ENCODE measurements at regions not wholly inside any gene's neighbourhood (a gene's known extent, or its start where the extent isn't known, plus 50 kb on each side); places are given as distances from the start of the nearest gene placed in this dataset.

GRCh38 chr11:41935241-41935640, 475.8 kb upstream of the LRRC4C start:
- Mint-ChIP-seq H3K27me3 (no peaks in the 10 kb centered on the region), H3K4me1 (ENCODE audit: low read depth in 2 of 2) (no peaks in the 10 kb centered on the region), H3K4me3 (no peak overlapping the region), H3K9me3 (peaks cover 21% of the 10 kb centered on the region), H3K27ac (no peak overlapping the region), H3K36me3 (peaks cover 11% of the 10 kb centered on the region)
- ATAC-seq (no peak), DNase-seq (ENCODE audit: low spot score) (no peak)

- Mint-ChIP-seq H3K27ac (no peak overlapping the region), H3K9me3 (peaks cover 21% of the 10 kb centered on the region), H3K4me3 (no peak overlapping the region), H3K4me1 (ENCODE audit: low read depth in 2 of 2) (no peaks in the 10 kb centered on the region), H3K36me3 (peaks cover 11% of the 10 kb centered on the region), H3K27me3 (no peaks in the 10 kb centered on the region)
- ATAC-seq (no peak), DNase-seq (ENCODE audit: low spot score) (no peak)
These were observed 476.3 kb upstream of the LRRC4C start for GRCh38 chr11:41935795-41936194.

- Mint-ChIP-seq H3K27ac (no peak overlapping the region), H3K27me3 (no peaks in the 10 kb centered on the region), H3K4me1 (ENCODE audit: low read depth in 2 of 2) (no peaks in the 10 kb centered on the region), H3K4me3 (no peak overlapping the region), H3K36me3 (peaks cover 6% of the 10 kb centered on the region), H3K9me3 (peaks cover 21% of the 10 kb centered on the region)
- ATAC-seq (no peak), DNase-seq (ENCODE audit: low spot score) (no peak)
These were observed 484.2 kb upstream of the LRRC4C start for GRCh38 chr11:41943656-41944055.

- no peak overlapping the region for H3K4me3 Mint-ChIP-seq
- DNase-seq (ENCODE audit: low spot score), result no peak
- H3K4me1 Mint-ChIP-seq (ENCODE audit: low read depth in 2 of 2), result no peaks in the 10 kb centered on the region
- peaks cover 19% of the 10 kb centered on the region for H3K9me3 Mint-ChIP-seq
- ATAC-seq, result no peak
- peaks cover 4% of the 10 kb centered on the region for H3K36me3 Mint-ChIP-seq
- H3K27ac Mint-ChIP-seq, result no peak overlapping the region
- no peaks in the 10 kb centered on the region for H3K27me3 Mint-ChIP-seq
These were observed 487.9 kb upstream of the LRRC4C start for GRCh38 chr11:41947392-41947791.

- DNase-seq (ENCODE audit: low spot score) (no peak), ATAC-seq (no peak)
- no peak overlapping the region for H3K4me3 Mint-ChIP-seq
- no peaks in the 10 kb centered on the region for H3K4me1 Mint-ChIP-seq (ENCODE audit: low read depth in 2 of 2)
- peaks cover 22% of the 10 kb centered on the region for H3K9me3 Mint-ChIP-seq
- H3K36me3 Mint-ChIP-seq, result peaks cover 14% of the 10 kb centered on the region
- H3K27me3 Mint-ChIP-seq, result no peaks in the 10 kb centered on the region
- H3K27ac Mint-ChIP-seq, result no peak overlapping the region
These were observed 491.2 kb upstream of the LRRC4C start for GRCh38 chr11:41950470-41951143.

- H3K27ac Mint-ChIP-seq, result no peak overlapping the region
- H3K4me1 Mint-ChIP-seq (ENCODE audit: low read depth in 2 of 2), result no peaks in the 10 kb centered on the region
- ATAC-seq (no peak), DNase-seq (ENCODE audit: low spot score) (no peak)
- H3K4me3 Mint-ChIP-seq, result no peak overlapping the region
- H3K36me3 Mint-ChIP-seq, result peaks cover 14% of the 10 kb centered on the region
- H3K9me3 Mint-ChIP-seq, result peaks cover 20% of the 10 kb centered on the region
- H3K27me3 Mint-ChIP-seq, result no peaks in the 10 kb centered on the region
These were observed 494.6 kb upstream of the LRRC4C start for GRCh38 chr11:41954034-41954433.

- DNase-seq (ENCODE audit: low spot score) (no peak), ATAC-seq (no peak)
- H3K4me3 Mint-ChIP-seq, result no peak overlapping the region
- peaks cover 10% of the 10 kb centered on the region for H3K36me3 Mint-ChIP-seq
- no peaks in the 10 kb centered on the region for H3K27me3 Mint-ChIP-seq
- H3K4me1 Mint-ChIP-seq (ENCODE audit: low read depth in 2 of 2), result no peaks in the 10 kb centered on the region
- H3K9me3 Mint-ChIP-seq, result peaks cover 13% of the 10 kb centered on the region
- H3K27ac Mint-ChIP-seq, result no peak overlapping the region
These were observed 495.6 kb upstream of the LRRC4C start for GRCh38 chr11:41955066-41955465.

- Mint-ChIP-seq H3K36me3 (peaks cover 13% of the 10 kb centered on the region), H3K27me3 (no peaks in the 10 kb centered on the region), H3K4me3 (no peak overlapping the region), H3K4me1 (ENCODE audit: low read depth in 2 of 2) (no peaks in the 10 kb centered on the region), H3K27ac (no peak overlapping the region), H3K9me3 (peaks cover 16% of the 10 kb centered on the region)
- no peak for ATAC-seq
- DNase-seq (ENCODE audit: low spot score), result no peak
These were observed 496.4 kb upstream of the LRRC4C start for GRCh38 chr11:41955635-41956400.

GRCh38 chr11:41963406-41963805, 504.0 kb upstream of the LRRC4C start:
- Mint-ChIP-seq H3K4me3 (no peak overlapping the region), H3K36me3 (peaks cover 9% of the 10 kb centered on the region), H3K27ac (no peak overlapping the region), H3K4me1 (ENCODE audit: low read depth in 2 of 2) (no peaks in the 10 kb centered on the region), H3K27me3 (no peaks in the 10 kb centered on the region), H3K9me3 (peaks cover 16% of the 10 kb centered on the region)
- ATAC-seq, result no peak
- no peak for DNase-seq (ENCODE audit: low spot score)

- Mint-ChIP-seq H3K4me3 (no peak overlapping the region), H3K9me3 (peaks cover 13% of the 10 kb centered on the region), H3K27ac (no peak overlapping the region), H3K36me3 (peaks cover 10% of the 10 kb centered on the region), H3K4me1 (ENCODE audit: low read depth in 2 of 2) (no peaks in the 10 kb centered on the region), H3K27me3 (no peaks in the 10 kb centered on the region)
- no peak for DNase-seq (ENCODE audit: low spot score)
- no peak for ATAC-seq
These were observed 511.2 kb upstream of the LRRC4C start for GRCh38 chr11:41970681-41971080.

GRCh38 chr11:41971592-41971991, 512.1 kb upstream of the LRRC4C start:
- no peak for DNase-seq (ENCODE audit: low spot score)
- no peak overlapping the region for H3K27ac Mint-ChIP-seq
- no peaks in the 10 kb centered on the region for H3K27me3 Mint-ChIP-seq
- peaks cover 10% of the 10 kb centered on the region for H3K36me3 Mint-ChIP-seq
- peaks cover 10% of the 10 kb centered on the region for H3K9me3 Mint-ChIP-seq
- no peaks in the 10 kb centered on the region for H3K4me1 Mint-ChIP-seq (ENCODE audit: low read depth in 2 of 2)
- ATAC-seq, result no peak
- H3K4me3 Mint-ChIP-seq, result no peak overlapping the region

GRCh38 chr11:41978945-41979344, 519.5 kb upstream of the LRRC4C start:
- DNase-seq (ENCODE audit: low spot score), result no peak
- peaks cover 19% of the 10 kb centered on the region for H3K9me3 Mint-ChIP-seq
- H3K36me3 Mint-ChIP-seq, result peaks cover 5% of the 10 kb centered on the region
- H3K27ac Mint-ChIP-seq, result no peak overlapping the region
- no peaks in the 10 kb centered on the region for H3K27me3 Mint-ChIP-seq
- ATAC-seq, result no peak
- no peak overlapping the region for H3K4me3 Mint-ChIP-seq
- no peaks in the 10 kb centered on the region for H3K4me1 Mint-ChIP-seq (ENCODE audit: low read depth in 2 of 2)

GRCh38 chr11:41980741-41981140, 521.3 kb upstream of the LRRC4C start:
- ATAC-seq (no peak), DNase-seq (ENCODE audit: low spot score) (no peak)
- H3K4me3 Mint-ChIP-seq, result no peak overlapping the region
- H3K27me3 Mint-ChIP-seq, result no peaks in the 10 kb centered on the region
- peaks cover 22% of the 10 kb centered on the region for H3K9me3 Mint-ChIP-seq
- no peak overlapping the region for H3K27ac Mint-ChIP-seq
- H3K36me3 Mint-ChIP-seq, result peaks cover 5% of the 10 kb centered on the region
- H3K4me1 Mint-ChIP-seq (ENCODE audit: low read depth in 2 of 2), result no peaks in the 10 kb centered on the region

- Mint-ChIP-seq H3K4me1 (ENCODE audit: low read depth in 2 of 2) (no peaks in the 10 kb centered on the region), H3K27me3 (no peaks in the 10 kb centered on the region), H3K9me3 (peaks cover 18% of the 10 kb centered on the region), H3K27ac (no peak overlapping the region), H3K4me3 (no peak overlapping the region), H3K36me3 (peaks cover 5% of the 10 kb centered on the region)
- DNase-seq (ENCODE audit: low spot score) (no peak), ATAC-seq (no peak)
These were observed 522.8 kb upstream of the LRRC4C start for GRCh38 chr11:41982276-41982675.

Measured in natural killer cell treated with Interleukin-12 subunit alpha and Interleukin-12 subunit beta and Interleukin-15 and Interleukin-18, amount 100 ng/mL, for 72 hours (primary cell).